ENCODE measurements at regions not wholly inside any gene's neighbourhood (a gene's known extent, or its start where the extent isn't known, plus 50 kb on each side); places are given as distances from the start of the nearest gene placed in this dataset.
A peak's percentile ranks its signal among the peaks of the same experiment; 100 is the strongest.

GRCh38 chr12:20967756-20968155 is 157.3 kb downstream of the SLCO1B3 start:
- ATAC-seq: no peak

GRCh38 chr12:20969766-20970165 is 159.3 kb downstream of the SLCO1B3 start:
- DNase-seq (ENCODE audit: low spot score) (peak; percentile 52), ATAC-seq (peak; percentile 73)

More at GRCh38 chr12:20967756-20968155, 157.3 kb downstream of the SLCO1B3 start:
- DNase-seq (ENCODE audit: low spot score): no peak

- ATAC-seq (no peak), DNase-seq (ENCODE audit: low spot score) (no peak)
Measured at GRCh38 chr12:20985399-20985798, 145.6 kb upstream of the SLCO1B1 start.

GRCh38 chr12:21001778-21002177 is 129.2 kb upstream of the SLCO1B1 start:
- ATAC-seq (peak; percentile 38), DNase-seq (ENCODE audit: low spot score) (no peak)

GRCh38 chr12:21025656-21026055 is 105.3 kb upstream of the SLCO1B1 start:
- DNase-seq (ENCODE audit: low spot score) (no peak), ATAC-seq (no peak)

- ATAC-seq: no peak
- no peak for DNase-seq (ENCODE audit: low spot score)
Measured at GRCh38 chr12:21026302-21026701, 104.7 kb upstream of the SLCO1B1 start.

- ATAC-seq (no peak), DNase-seq (ENCODE audit: low spot score) (no peak)
Measured at GRCh38 chr12:21054334-21054733, 76.7 kb upstream of the SLCO1B1 start.

GRCh38 chr12:21065845-21066244 is 65.1 kb upstream of the SLCO1B1 start:
- no peak for DNase-seq (ENCODE audit: low spot score)
- ATAC-seq: peak; percentile 88

GRCh38 chr12:21073129-21073528 is 57.9 kb upstream of the SLCO1B1 start:
- ATAC-seq (no peak), DNase-seq (ENCODE audit: low spot score) (no peak)

- no peak for ATAC-seq
Measured at GRCh38 chr12:21073822-21074460, 57.1 kb upstream of the SLCO1B1 start.

More at GRCh38 chr12:21073822-21074460, 57.1 kb upstream of the SLCO1B1 start:
- no peak for DNase-seq (ENCODE audit: low spot score)
